AG08395 (cell line): ENCODE measurements at regions not wholly inside any gene's neighbourhood (a gene's known extent, or its start where the extent isn't known, plus 50 kb on each side); places are given as distances from the start of the nearest gene placed in this dataset.
A peak's percentile ranks its signal among the peaks of the same experiment; 100 is the strongest.

Experiments
- DNase-seq: peaks from one replicate; pipeline ENCODE4 v3.0.0; 2012; ENCODE audit warnings: mixed read lengths, low spot score

DNA sequence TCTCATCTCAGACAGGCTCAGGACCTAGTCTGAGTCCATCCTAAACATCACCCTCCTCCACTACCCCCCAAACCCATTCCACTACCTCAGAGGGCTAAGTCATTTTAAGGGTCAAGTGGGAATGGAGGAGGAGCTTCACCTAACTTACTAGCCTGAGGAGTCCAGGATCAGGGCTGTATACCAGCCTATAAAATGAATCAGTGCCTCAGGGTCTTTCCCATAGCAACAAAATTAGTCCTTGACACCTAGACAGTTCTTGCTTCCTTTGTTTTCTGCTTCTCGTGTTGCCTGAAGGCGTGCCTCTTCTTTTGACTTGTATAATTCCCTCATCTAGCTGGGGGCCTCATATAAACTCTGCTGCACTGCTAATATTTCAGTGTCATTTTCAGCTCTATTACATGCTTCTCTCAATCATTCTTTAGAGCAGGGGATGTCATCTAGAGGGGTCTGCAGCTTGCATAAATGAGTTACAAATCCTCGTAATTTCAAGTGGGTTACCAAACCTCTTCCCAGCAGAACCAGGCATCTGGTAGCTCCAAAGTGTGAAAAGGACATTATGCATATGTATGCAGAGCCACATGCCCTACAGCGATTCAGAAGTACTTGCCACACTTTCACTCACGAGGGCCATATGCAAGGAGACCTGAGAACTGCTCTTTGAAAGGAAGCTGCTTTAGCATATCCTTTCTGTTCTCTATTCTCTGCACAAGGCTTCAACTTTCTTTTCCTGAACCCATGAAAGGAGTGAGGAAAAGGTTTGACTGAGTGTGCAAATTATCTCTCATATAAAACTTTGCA, 311.7 kb upstream of the SEMA6D start:
- no peak for DNase-seq

DNA sequence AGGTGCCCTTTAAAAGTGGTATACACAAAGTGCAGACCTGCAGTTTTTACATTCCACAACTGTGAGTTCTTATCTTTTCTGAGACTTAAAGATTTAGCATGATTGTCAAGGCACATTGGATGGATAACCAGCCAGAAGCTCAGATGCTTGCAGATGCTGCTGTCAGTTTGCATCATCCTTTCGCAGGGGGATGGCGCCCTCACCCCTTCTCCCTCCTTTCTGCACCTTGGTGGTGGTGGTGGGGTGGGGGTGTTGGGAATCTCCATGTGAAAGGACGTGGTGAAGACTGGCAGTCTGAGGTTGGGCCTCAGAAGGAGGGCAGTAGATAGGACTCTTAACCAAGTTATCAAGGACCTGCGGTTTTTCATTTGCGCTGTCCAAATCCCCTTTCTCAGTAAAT, 309.6 kb upstream of the SEMA6D start:
- DNase-seq: no peak

DNA sequence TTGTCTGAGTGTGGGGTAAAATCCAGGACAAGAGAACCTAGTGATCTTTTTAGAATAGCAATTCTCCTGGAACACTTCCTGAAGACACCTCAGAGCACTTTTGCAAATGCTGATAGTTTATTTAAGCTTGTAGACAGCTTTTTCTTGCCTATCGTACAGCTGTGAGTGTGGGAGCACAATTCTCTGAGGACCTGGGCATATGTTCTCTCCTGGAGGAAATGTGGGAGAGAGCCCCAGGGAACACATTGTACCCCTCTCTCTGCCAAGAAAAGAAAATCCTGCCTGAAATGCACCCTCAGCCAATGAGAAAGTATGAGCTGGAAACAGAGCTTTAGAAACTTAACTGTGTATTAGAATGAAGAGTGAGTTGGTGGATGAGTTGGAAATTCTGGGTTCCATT, 308.3 kb upstream of the SEMA6D start:
- DNase-seq: no peak

DNA sequence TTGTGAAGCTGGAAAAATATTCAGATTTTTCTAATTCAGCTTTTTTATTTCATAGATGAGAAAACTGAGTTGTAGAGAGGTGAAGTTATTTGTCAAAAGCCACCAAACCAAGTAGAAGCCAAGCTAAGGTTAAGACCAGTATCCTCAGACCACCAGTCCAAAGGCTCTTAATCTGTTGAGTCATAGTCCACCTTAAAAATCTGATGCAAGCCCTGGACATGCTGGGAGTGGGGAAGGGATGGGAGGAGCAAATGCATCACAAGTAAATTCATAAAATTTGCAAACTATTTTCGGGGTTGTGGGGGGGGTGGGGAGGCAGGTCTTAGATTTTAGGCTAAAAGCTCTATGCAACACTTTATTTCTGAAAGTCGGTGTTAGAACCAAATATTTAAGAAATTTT, 307.7 kb upstream of the SEMA6D start:
- DNase-seq: no peak

DNA sequence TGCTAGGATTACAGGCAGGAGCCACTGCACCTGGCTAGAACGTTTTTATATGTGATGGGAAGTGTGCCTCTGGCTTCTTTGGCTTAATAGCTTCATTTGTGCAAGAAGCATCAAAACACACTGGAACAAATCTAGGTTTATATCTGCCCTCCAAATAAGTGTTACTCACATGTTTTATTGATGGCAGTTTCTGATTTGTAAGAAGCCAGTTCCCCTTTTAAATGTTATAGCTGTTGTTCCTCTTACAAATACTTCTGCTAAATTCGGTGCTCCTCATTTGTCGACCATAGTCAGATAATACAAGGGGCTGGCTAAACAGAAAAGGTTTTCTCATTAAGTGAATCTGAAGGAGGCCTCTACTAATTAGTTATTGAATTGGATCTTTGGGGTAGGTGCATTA, 307.1 kb upstream of the SEMA6D start:
- no peak for DNase-seq

DNA sequence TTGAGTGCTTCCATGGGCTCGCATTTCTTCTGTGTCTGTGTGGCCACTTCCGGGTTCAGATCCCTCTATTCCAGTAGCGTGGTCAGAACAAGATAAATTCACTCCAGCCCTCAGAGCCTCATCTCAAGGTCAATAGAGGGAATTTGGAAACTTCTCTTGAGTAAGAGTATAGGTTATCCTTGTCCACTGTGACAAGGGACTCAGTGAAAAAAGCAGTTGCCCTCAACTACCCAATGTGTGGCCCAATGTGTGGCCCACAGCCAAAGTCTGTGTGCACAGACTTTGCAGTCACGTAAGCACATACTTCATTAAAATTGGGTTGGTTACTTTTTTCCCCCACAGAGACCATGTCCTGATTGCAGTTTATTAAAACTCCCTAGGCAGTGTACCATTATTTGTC, 305.6 kb upstream of the SEMA6D start:
- no peak for DNase-seq

DNA sequence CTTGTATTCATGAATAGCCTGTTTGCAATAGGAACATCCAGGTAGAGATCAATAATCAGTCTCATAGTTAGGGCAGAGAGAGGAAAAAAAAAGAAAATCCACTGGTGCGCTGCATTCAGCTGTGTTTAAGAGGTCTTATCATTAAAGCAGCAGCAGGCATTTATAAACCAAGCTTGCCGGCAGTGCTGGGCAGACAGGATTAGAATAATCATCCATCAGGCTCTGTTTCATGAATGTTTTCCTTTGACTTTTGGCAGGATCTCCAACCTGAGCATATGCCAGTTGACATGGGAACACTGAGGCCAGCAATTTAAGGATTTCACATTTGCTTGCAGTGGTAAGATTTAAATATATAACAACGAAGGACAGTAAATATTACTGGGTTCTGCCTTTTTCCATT, 305.2 kb upstream of the SEMA6D start:
- no peak for DNase-seq

DNA sequence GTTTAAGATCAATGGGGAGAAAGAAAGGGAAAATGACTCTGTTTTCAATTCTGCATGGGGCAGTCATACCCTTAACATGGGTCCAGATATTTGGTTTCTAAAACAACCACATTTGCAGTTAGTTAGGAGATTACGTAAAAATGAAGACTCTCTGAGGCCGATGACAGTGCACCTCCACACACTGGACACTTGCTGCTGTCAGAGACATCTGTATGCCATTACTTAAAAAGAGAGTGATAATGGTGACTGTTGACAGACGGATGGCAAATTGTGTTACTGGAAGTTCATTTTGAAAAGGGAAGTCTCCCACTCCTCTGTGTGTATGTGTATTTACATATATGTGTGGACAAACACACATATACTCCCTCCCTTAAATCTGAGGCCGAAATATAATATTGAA, 304.5 kb upstream of the SEMA6D start:
- no peak for DNase-seq

DNA sequence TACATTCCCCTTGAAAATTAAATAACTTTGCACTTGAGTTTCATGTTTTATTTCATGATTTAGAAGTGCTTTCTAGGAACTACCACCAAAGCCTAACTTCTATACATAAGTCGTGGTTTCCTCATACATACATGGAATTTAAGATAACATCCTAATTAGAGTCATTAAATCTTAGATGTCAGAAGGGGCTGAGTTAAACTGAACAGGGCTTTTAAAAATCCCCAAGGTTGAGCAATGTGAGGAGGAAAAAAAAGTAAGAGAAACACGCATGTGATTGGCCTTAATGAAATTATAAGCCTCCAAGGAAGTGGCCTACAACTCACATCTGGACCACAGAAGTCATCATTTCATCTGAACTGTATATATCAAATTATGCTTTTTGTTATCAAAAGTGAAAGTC, 303.1 kb upstream of the SEMA6D start:
- no peak for DNase-seq

DNA sequence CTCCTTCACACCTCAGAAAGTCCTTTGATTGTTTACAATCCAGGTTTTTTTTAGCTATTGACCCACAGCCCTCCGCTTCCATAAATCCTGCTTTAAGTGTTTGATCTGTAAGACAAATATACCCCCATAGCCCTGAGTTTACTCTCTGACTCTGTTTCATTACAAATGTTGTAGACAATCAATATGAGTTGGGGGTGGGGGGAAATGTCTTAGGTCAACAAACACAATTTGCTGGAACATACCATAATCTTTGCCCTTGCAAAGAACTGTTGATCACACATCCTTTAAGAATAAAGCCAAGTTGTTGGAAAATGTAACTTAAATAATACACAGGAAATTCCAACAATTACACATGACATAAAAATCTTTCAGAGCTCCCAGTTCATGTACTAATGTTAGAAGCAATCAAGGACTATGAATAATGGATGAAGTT, 301.8 kb upstream of the SEMA6D start:
- peak; percentile 10 for DNase-seq

DNA sequence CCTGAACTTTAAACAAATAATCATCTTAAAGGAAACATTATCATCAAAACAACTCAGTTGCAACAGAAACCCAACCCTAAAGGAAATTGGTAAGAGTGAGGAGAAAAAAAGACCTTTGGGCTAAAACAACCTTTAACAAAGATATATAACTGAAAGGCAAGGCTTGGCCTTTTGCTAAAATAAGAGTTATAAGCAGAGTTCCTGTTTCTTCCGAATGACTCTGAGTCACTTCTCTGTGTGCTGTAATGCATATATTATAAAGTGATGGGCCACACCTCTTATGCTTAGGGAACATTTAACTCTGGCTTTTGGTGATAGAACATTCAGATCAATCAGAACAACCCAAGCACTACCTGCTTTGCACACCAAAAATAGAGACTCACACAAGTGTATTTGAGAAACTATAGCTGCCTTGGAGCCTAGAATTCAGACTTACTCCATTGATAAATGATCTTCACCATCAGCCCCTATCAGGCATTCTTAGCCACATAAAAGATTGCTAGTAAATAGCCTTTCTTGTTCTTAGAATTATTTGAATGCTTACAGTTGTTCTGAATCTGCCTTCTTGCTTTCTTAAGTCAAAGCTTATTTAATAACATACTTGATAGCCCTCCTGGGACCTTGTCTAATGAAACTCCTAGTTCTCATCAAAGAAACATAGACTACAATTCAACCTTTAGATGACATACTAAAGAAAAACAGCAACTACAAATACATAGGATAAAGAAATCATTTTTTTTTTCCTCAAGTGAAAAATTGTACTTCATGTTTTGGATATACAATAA, 294.2 kb upstream of the SEMA6D start:
- DNase-seq: peak; percentile 13

DNA sequence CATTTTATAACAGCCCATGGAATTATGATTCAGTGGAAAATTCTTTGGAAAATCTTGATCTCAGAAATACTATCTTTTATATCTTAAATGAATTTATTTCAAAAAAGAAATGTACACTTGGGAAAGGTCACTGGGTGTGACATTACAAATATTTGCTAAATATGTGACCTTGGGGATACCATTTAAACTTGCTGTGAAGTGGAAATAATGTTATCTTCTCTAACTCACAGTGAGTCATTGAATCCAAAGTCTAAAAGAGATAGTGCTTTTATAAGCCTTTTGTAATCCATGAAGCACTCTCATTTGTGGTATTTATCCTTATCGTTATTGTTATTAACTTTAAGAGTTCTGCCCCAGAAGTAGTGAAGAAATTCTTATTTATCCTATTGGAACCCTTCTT, 289.8 kb upstream of the SEMA6D start:
- DNase-seq: no peak

DNA sequence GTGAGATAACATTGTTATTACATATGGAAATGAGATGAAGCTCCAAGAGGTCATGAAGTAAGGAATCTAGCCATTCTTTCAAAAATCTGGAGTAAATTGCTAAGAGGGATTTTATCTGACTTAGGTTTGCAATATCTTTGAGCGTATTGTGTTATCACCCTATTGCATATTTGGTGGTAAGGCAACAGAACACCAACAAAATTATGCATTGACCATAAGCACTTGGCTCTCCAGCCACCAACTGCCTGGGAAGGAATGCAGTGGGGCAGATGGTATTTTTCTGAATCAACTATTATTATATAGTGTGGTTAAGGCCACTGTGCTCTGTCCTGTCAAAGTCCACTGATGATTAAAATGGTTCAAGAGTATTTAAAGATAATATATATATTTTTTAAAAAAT, 287.9 kb upstream of the SEMA6D start:
- no peak for DNase-seq

DNA sequence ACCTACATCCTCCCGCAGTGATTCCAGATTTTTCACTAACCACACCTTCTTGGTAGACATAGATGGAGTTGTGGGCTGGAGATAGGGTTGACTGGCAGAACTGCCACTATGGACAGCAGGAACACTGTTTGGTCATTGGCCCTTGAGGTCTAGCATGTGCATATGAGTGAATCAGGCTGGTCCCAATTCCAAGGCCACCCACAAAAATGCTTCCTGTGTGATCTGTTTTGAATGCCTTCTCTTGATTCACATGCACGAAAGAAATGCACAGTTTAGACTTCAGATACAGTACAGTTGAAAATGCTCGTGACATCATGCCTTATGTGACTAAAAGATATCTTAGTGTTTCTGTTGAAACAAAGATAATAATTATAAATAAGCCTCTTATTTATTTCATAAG, 285.8 kb upstream of the SEMA6D start:
- DNase-seq: peak; percentile 87

DNA sequence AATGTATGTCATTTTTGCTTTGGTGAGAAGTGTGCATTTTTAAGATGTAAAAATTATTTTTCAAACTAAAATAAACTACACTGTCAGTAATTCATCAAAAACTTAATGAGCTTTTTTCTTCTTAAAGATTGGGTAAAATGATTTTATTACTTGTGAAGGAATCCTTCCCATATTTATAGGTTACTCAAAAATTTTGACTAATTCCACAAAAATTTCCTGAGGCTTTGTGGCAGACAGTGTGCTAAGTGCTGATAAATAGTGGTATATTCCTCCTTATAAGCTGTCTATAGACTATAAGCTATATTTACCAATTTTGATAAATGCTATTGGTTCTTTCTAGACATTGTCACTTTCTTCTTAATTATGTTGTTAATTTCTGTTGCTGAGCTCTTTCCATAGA, 284.5 kb upstream of the SEMA6D start:
- DNase-seq: peak; percentile 15

DNA sequence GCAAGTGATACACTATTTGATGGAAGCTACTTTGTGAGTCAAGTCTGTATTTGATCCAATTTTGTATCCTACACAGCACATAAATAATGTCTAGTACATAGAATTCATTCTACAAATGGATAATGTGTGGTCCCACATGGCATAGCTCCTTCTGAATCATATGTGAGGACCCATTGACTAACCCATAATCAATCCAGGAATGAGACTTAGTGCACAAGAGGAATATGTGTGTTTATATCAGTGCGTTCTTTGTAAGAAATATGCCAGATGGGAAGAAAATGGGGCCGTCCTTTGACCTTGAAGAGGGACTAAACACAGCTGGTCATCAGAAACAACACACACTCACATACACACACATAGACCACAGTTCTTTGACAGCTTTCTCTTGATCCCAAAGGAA, 282.7 kb upstream of the SEMA6D start:
- no peak for DNase-seq

DNA sequence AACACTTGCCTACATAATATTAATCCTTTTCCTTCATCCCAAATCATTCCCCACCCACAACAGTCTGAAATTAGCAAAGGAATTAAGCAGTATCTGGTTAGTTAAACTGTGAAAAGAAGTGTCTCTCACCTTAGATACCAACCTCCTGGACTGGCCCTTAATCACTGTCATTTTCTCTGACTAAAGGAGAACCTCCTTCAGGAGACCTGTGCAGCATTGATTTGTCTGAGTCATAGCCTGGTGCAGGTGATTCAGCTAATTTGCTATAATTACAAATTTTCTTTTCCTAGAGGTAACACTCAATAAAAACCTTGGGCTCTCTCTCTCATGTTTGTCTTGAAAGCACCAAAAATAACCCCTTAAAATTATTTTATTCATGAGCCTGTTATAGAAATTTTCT, 279.8 kb upstream of the SEMA6D start:
- DNase-seq: no peak

DNA sequence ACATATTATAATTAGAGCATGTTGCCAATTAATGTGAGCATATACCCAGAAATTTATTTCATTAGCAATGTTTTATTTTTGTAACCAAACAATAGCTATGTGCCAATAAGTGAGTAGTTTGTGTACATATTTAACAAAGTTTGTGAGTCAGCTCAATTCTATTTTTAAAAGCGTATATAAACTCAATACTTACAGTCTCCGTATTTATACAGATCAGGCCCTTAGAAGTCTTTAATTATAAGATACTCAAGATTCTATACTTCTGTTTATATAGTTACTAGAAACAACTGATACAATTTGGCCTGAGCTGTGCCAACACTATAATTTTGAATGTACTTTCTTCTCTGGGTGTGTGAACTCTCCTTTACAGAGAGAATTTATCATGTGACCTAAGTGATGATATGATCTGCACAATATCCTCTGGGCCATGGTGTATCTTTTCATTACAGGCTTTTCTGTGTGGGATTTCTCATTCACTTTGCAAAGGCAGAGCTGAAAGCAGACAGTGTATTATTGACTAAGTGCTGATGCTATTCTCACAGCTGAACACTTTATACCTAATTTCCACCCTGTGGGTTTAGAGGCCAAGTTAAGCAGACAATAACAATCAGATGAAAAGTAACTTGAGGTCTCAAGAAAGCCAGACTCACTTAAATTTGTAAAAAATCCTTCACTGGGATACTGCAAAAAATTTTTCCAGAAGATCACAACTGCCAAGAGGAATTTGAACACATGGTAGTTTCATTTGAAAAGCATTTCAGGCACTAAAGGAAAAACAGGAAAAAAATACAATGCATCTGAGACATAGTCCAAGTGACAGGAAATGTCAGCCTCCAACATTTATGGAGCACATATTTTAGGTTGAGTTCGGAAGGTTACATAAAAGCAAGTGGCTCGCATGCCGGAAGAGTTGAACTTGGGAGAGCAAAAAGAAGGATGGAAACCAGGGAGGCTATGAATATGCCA, 277.9 kb upstream of the SEMA6D start:
- peak; percentile 40 for DNase-seq

DNA sequence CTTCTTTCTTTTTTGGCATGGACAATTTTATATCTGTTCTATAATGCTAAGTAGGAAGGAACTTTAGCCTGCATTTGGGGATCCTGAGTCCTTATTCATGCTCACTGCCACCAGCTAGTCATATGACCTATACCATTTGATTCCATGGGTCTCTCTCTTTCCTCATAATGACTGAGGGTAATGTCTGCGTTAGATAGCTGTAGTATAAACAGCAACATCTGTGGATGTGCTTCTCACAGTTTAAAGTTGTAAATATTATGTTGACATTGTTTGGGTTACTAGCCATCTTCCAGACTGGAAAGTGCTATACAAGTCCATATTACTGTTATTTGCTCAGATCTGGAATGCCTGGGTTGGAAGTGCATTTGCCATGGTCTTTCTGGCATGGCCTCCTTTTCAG, 274.9 kb upstream of the SEMA6D start:
- no peak for DNase-seq

DNA sequence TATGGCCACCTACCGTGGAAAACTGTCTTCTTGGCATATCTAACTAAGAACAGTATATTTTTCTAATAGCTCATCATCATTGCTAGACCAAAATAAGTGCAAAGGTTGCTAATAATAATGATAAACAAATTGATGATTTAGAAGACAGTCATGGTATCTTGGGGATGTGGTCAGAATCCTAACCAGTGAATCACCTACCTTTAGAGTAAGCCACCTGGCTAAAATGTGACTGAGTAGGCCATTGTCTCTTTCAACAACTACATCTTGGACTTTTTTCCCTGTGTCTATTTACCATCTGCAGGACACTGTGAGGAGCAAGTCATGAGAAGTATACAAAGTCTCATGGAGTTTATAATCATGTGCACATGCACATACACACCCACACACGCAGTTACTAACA, 273.5 kb upstream of the SEMA6D start:
- DNase-seq: no peak

DNA sequence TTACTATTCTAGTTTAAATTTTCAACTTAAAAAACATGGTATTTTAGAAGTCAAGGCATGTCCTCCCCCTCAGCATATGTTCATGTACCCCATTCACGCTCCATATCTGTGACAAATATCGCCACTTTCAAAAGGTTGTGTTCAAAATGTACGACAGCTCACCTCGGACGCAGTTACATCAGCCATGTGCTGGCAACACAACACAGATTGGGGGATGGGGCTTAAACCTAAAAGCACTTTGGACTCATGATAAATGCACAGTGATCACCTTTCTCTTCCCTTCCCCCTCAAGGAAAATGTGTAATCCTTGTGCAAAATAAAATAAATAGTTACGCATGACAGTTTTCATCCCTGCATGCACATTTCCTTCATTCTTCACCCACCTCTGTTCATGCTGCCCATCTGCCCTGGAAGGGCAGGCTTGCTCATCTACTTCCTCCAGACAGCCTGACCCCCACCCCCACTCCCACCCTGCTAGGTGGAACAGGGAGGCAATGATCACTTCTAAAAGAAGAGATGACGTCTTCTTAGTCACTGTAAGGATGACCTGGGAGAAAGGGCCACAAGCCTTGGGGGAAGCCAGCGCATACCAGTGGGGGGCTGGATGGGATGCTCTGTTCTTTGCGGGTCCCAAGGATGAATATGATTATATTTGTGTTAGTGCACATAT, 271.4 kb upstream of the SEMA6D start:
- no peak for DNase-seq
